ENCODE measurements at regions not wholly inside any gene's neighbourhood (a gene's known extent, or its start where the extent isn't known, plus 50 kb on each side); places are given as distances from the start of the nearest gene placed in this dataset.

DNA sequence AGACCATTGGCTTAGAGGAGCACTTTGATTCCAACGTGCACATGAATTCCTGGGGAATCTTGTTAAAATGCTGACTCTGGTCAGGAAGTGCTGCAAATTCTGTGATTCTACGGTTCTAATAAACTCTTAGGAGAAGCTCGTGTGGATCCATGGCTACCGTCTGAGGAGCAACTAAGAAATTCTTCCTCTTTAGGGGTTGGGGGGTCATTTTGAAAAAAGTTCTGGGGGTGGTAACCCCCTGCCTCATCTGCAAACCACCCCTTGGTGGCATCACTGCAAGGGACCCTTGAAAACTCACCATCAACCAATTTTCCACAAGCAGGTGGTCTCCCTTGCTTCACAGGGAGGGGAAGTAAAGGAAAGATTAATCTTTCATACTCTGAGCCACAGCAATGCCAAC, 52.2 kb upstream of the IGF1R start:
- CTCF ChIA-PET: no interaction called here
- TF ChIP-seq, protein P1, sequence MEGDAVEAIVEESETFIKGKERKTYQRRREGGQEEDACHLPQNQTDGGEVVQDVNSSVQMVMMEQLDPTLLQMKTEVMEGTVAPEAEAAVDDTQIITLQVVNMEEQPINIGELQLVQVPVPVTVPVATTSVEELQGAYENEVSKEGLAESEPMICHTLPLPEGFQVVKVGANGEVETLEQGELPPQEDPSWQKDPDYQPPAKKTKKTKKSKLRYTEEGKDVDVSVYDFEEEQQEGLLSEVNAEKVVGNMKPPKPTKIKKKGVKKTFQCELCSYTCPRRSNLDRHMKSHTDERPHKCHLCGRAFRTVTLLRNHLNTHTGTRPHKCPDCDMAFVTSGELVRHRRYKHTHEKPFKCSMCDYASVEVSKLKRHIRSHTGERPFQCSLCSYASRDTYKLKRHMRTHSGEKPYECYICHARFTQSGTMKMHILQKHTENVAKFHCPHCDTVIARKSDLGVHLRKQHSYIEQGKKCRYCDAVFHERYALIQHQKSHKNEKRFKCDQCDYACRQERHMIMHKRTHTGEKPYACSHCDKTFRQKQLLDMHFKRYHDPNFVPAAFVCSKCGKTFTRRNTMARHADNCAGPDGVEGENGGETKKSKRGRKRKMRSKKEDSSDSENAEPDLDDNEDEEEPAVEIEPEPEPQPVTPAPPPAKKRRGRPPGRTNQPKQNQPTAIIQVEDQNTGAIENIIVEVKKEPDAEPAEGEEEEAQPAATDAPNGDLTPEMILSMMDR (IDR thresholded peaks at IDR 0.05; ENCODE audit: control extremely low read depth, extremely low read depth, low read depth, missing control alignments): no peak
- POLR2A ChIA-PET: no interaction called here
- DNase-seq (ENCODE audit: extremely low spot score): no peak

DNA sequence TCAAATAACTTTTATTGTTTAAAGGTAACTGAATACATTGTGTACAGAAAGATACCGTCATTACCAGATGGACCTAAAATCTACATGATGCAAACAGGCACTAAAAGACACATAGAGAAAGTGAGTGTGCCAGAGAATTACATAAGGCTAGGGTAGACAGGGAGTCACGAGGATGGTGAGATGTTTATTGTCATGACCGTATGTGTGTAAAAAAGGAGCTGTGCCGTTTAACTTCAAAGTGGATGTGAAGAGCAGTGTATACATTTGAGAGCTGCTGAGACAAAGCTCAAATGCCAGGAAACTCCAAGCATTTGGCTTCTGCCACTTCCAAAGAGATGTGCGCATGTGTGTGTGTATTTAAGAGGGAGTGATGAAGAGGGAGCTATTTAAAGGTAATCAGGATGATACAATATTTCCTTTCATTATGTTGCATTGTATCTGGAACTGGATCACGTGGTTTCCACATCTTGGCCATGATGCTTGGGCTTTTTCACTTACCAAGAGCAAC, 51.4 kb upstream of the IGF1R start:
- TF ChIP-seq, protein P1 (IDR thresholded peaks at IDR 0.05; ENCODE audit: control extremely low read depth, extremely low read depth, low read depth, missing control alignments): no peak
- ChIA-PET POLR2A (no interaction called here), CTCF (no interaction called here)
- no peak for DNase-seq (ENCODE audit: extremely low spot score)

DNA sequence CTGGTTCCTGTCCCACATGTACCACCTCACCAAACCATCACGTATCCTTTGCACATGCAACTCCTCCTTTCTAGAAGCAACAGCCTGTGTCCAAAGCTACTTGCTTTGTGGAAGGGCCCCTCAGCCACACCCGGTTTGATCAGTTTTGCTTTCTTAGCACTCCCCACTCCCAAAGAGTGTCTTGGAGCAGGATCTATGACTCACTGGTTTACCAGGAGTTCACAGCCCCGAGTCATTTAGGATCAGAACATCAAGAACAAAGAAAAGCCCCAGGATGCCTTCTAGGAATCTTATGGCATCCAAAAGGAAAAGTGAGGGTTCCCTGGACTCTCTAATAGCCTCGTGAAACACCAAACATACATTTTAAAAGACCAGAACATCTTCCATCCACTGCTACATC, 50.7 kb upstream of the IGF1R start:
- ChIA-PET POLR2A (no interaction called here), CTCF (interaction anchor here (0.8 kb wide), 1 partner anchor 78 kb away, joined by 3 read pairs; no protein-coding TSS in a partner anchor)
- no peak for DNase-seq (ENCODE audit: extremely low spot score)
- TF ChIP-seq, protein P1 (IDR thresholded peaks at IDR 0.05; ENCODE audit: control extremely low read depth, extremely low read depth, low read depth, missing control alignments): no peak

Measured in GM10248 (cell line).